ENCODE measurements at regions not wholly inside any gene's neighbourhood (a gene's known extent, or its start where the extent isn't known, plus 50 kb on each side); places are given as distances from the start of the nearest gene placed in this dataset.

GRCh38 chr5:90135779-90136378 lies 273.7 kb downstream of the CETN3 start (continued):
- no peak for TF ChIP-seq CHD7 (IDR thresholded peaks at IDR 0.05; ENCODE audit: insufficient replicate concordance, low read length)
- TF ChIP-seq CBX5 (IDR thresholded peaks at IDR 0.05; ENCODE audit: low read depth, low read length): no peak
- TF ChIP-seq RAD21 (IDR thresholded peaks at IDR 0.05 in 1 of 2, conservative IDR thresholded peaks at IDR 0.05 in 1 of 2; ENCODE audit: low read depth in 2 of 2, low read length in 2 of 2): peak; percentile 95 to 98
- peak; percentile 90 to 98 (median 94) for TF ChIP-seq CTCF (IDR thresholded peaks at IDR 0.05; ENCODE audit: control extremely low read depth in 1 of 3, insufficient read depth in 1 of 3, low read depth in 1 of 3, low read length in 3 of 3)
- no peak for TF ChIP-seq E2F6 (IDR thresholded peaks at IDR 0.05)
- TF ChIP-seq CREB1 (IDR thresholded peaks at IDR 0.05): no peak
- TF ChIP-seq MAFK (IDR thresholded peaks at IDR 0.05; ENCODE audit: low read depth, low read length): no peak
- no peak for TF ChIP-seq SRF (IDR thresholded peaks at IDR 0.05; ENCODE audit: low read depth, low read length)
